K562 (cell line): ENCODE measurements at regions not wholly inside any gene's neighbourhood (a gene's known extent, or its start where the extent isn't known, plus 50 kb on each side); places are given as distances from the start of the nearest gene placed in this dataset.

Experiments
- ATAC-seq: fragments of 200-7000 bp; cut with Tn5 transposase; 3 replicates; pipeline ENCODE4 v1.9.1; 2020; ENCODE audit warnings: moderate library complexity
- BruUV-seq: library from RNA; stranded (reverse); fragments of 400-500 nt; replicated peaks from 2 replicates; lab custom pipeline; 2021; lab: Mats Ljungman, UMichigan
- CTCF ChIA-PET: fragments of 300-600 bp; formaldehyde crosslinking; extraction: SDS; loops from one replicate; lab custom pipeline; 2021; ENCODE audit warnings: low intra/inter-chr PET ratio; lab: Yijun Ruan, JAX
- POLR2A ChIA-PET: fragments of 300-600, 350-650 bp; sonication (Branson Sonifier 250); formaldehyde crosslinking; extraction: SDS; loops from one replicate; lab custom pipeline; 2021; ENCODE audit warnings: antibody characterized with exemption, inconsistent platforms; lab: Yijun Ruan, JAX
- DNase-seq, 4 experiments: peaks; one replicate each; pipeline versions ENCODE4 v3.0.0 to v3.0.0-alpha.2; 2011 to 2018; ENCODE audit warnings: low spot score in 3 of 4, mixed read lengths in 3 of 4; ENCODE audit errors: extremely low read depth in 1 of 4
- FAIRE-seq: peaks from 2 replicates; lab custom pipeline; 2011; peaks lifted over from hg19 to GRCh38; lab: Jason Lieb, UNC
- H2AFZ ChIP-seq: 2 replicates; pipeline ENCODE4 v1.6.0; 2011; ENCODE audit warnings: low read depth, low read length, control low read depth, inconsistent platforms
- H3K27ac ChIP-seq: fragments of 200-600 bp; 3 replicates; pipeline ENCODE4 v1.8.0; 2011; ENCODE audit warnings: low read depth, mild to moderate bottlenecking, control low read depth, inconsistent platforms, low read length, moderate library complexity, mixed read lengths; ENCODE audit errors: extremely low read depth
- H3K27me3 ChIP-seq, 2 experiments: fragments of 300-600 bp in 1 of 2; 2 replicates in 1 of 2; 3 replicates in 1 of 2; pipeline versions ENCODE4 v1.6.0 to v1.8.0; 2011; ENCODE audit warnings: inconsistent platforms in 2 of 2, low read length in 2 of 2, mild to moderate bottlenecking in 1 of 2, mixed read lengths in 1 of 2, moderate library complexity in 1 of 2; ENCODE audit not compliant: control insufficient read depth in 2 of 2, insufficient read depth in 2 of 2
- H3K36me3 ChIP-seq: fragments of 300-600 bp; 3 replicates; pipeline ENCODE4 v1.8.0; 2011; ENCODE audit warnings: mild to moderate bottlenecking, low read length, inconsistent platforms; ENCODE audit not compliant: control insufficient read depth, insufficient read depth
- H3K4me1 ChIP-seq, 2 experiments: fragments of 200-600 bp in 1 of 2; replicated peaks in 1 of 2; 2 replicates in 1 of 2; 3 replicates in 1 of 2; pipeline versions ENCODE4 v1.5.1 to v1.8.0; 2011; ENCODE audit warnings: inconsistent platforms in 2 of 2, low read length in 2 of 2, mild to moderate bottlenecking in 1 of 2, mixed read lengths in 1 of 2, moderate library complexity in 1 of 2; ENCODE audit not compliant: control insufficient read depth in 2 of 2, insufficient read depth in 2 of 2
- H3K4me2 ChIP-seq: 2 replicates; pipeline ENCODE4 v1.6.1; 2011; ENCODE audit warnings: low read length, control low read depth, inconsistent platforms, mixed read lengths; ENCODE audit not compliant: insufficient read depth
- H3K4me3 ChIP-seq: fragments of 200-600 bp; sonication (generic), shearing (Covaris generic); 2 replicates; pipeline ENCODE4 v1.5.1; 2016; ENCODE audit warnings: control low read depth, inconsistent platforms
- H3K79me2 ChIP-seq: fragments of 200-600 bp; 3 replicates; pipeline ENCODE4 v1.8.0; 2011; ENCODE audit warnings: low read length, inconsistent platforms; ENCODE audit not compliant: control insufficient read depth, insufficient read depth
- H3K9ac ChIP-seq, 2 experiments: 2 replicates each; pipeline versions ENCODE4 v1.6.0 to v1.6.1; 2011; ENCODE audit warnings: low read depth in 2 of 2, low read length in 2 of 2, control low read depth in 1 of 2, inconsistent platforms in 1 of 2, mild to moderate bottlenecking in 1 of 2, mixed read lengths in 1 of 2; ENCODE audit not compliant: insufficient read depth in 1 of 2
- H3K9me1 ChIP-seq: one replicate; pipeline ENCODE4 v1.6.0; 2011; ENCODE audit warnings: inconsistent platforms, mild to moderate bottlenecking, low read length, moderate library complexity; ENCODE audit not compliant: control insufficient read depth, insufficient read depth
- H3K9me3 ChIP-seq: replicated peaks from 2 replicates; pipeline ENCODE4 v1.5.1; 2011; ENCODE audit warnings: low read depth, low read length, inconsistent platforms; ENCODE audit not compliant: control insufficient read depth, insufficient read depth
- H4K20me1 ChIP-seq: replicated peaks from 2 replicates; pipeline ENCODE4 v1.6.1; 2011; ENCODE audit warnings: low read length, inconsistent platforms, mixed read lengths; ENCODE audit not compliant: control insufficient read depth, insufficient read depth
- CBFA2T3 ChIP-seq: fragments of 450-650 bp; IDR thresholded peaks from 2 replicates; pipeline ENCODE4 v1.6.1; 2017
- ESRRA ChIP-seq: fragments of 450-650 bp; IDR thresholded peaks from 2 replicates; pipeline ENCODE4 v1.6.1; 2014; ENCODE audit warnings: low read depth, mild to moderate bottlenecking, moderate library complexity, borderline replicate concordance
- JUNB ChIP-seq: fragments of 450-650 bp; formaldehyde crosslinking; conservative IDR thresholded peaks from 2 replicates; pipeline ENCODE4 v1.4.0; 2020; ENCODE audit warnings: mild to moderate bottlenecking
- SMAD3 ChIP-seq: fragments of 450-650 bp; formaldehyde crosslinking; conservative IDR thresholded peaks from 2 replicates; pipeline ENCODE4 v1.4.0; 2020; ENCODE audit warnings: mild to moderate bottlenecking
- TFAM ChIP-seq: fragments of 250-450 bp; sonication (Bioruptor Pico); conservative IDR thresholded peaks from 2 replicates; pipeline ENCODE4 v1.5.0; 2021; ENCODE audit warnings: mild to moderate bottlenecking, moderate library complexity
- XRCC5 ChIP-seq: fragments of 200-400 bp; formaldehyde crosslinking; IDR thresholded peaks from 2 replicates; pipeline ENCODE4 v1.6.1; 2017; ENCODE audit warnings: low read depth, mild to moderate bottlenecking, low read length
- ZNF217 ChIP-seq: sonication (generic); formaldehyde crosslinking; IDR thresholded peaks from 2 replicates; pipeline ENCODE4 v1.8.0; 2022; ENCODE audit warnings: mild to moderate bottlenecking, missing genetic modification reagents
- ZNF75A ChIP-seq: fragments of 450-650 bp; formaldehyde crosslinking; IDR thresholded peaks from 2 replicates; pipeline ENCODE4 v1.4.0; 2020; ENCODE audit warnings: mild to moderate bottlenecking
- WGBS: fragments of 100-300 bp; shearing (Covaris generic); methylation state at CpG from one replicate; pipeline ENCODE4 v1.1.6; 2016; ENCODE audit warnings: low coverage, mixed read lengths; ENCODE audit not compliant: insufficient coverage; ENCODE audit errors: missing lambda C conversion rate; 5-methylcytosine and 5-hydroxymethylcytosine counted together
- in situ Hi-C: fragments of 300-500 bp; cut with MboI; formaldehyde crosslinking; loops from 4 replicates; pipeline ENCODE4 v1.15.0; 2018; ENCODE audit warnings: inconsistent platforms, mixed read lengths
- intact Hi-C: fragments of 100-400 bp; cut with micrococcal nuclease; formaldehyde crosslinking; loops from 2 replicates; pipeline ENCODE4 v1.14.2; 2022
- TF ChIP-seq, protein P1 (sequence below): sonication (generic); formaldehyde crosslinking; IDR thresholded peaks from 2 replicates; pipeline ENCODE4 v1.8.0; 2022; ENCODE audit warnings: missing genetic modification reagents, mild to moderate bottlenecking, borderline replicate concordance
- TF ChIP-seq, protein P2 (sequence below), 2 experiments: IDR thresholded peaks; 2 replicates each; pipeline ENCODE4 v1.6.1; 2011; ENCODE audit warnings: borderline replicate concordance in 1 of 2, control low read depth in 1 of 2, low read depth in 1 of 2, low read length in 1 of 2, mild to moderate bottlenecking in 1 of 2, mixed read lengths in 1 of 2, moderate library complexity in 1 of 2; ENCODE audit not compliant: insufficient read depth in 1 of 2, insufficient read length in 1 of 2, poor library complexity in 1 of 2, severe bottlenecking in 1 of 2; ENCODE audit errors: extremely low read depth in 1 of 2
- TF ChIP-seq, protein P3 (sequence below): fragments of 450-650 bp; conservative IDR thresholded peaks from 2 replicates; pipeline ENCODE4 v1.6.1; 2016; ENCODE audit warnings: missing genetic modification characterization, low read depth, mild to moderate bottlenecking, missing compliant biosample characterization, moderate library complexity
- TF ChIP-seq, protein P4 (sequence below): fragments of 150-350 bp; conservative IDR thresholded peaks from 2 replicates; pipeline ENCODE4 v1.6.1; 2014; ENCODE audit warnings: low read length
- TF ChIP-seq, protein P5 (sequence below): sonication (generic); formaldehyde crosslinking; IDR thresholded peaks from 2 replicates; pipeline ENCODE4 v1.8.0; 2022; ENCODE audit warnings: mild to moderate bottlenecking, missing genetic modification reagents, borderline replicate concordance

DNA sequence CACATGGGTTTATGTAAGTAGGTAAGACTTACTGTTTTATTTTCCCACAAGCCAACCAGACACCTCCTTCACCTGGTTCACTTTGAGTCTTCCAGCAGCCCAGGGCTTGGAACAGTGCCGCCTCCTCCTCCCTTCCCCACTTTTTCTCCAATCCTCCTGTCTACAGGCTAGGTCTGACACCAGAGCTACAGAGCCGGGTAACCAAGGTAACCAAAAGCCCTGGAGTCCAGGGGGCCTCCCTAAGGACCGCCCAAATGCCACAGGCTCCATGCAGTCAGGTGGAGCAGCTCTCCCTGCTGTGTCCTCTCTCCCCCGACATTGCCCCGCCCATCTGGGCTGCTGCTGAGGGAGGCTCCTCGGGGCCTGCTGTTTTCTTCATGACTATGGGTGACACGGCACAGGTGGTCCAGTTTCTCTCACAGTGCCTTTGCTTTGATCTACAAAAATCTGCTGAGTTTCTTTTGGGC, 138.0 kb upstream of the EFNA5 start:
- Histone ChIP-seq H3K9me1 (no peaks in the 10 kb centered on the region), H3K36me3 (no peaks in the 10 kb centered on the region), H3K4me2 (no peak overlapping the region), H3K27me3 (no peaks in the 10 kb centered on the region), H3K9ac (no peak overlapping the region), H3K9me3 (no peaks in the 10 kb centered on the region)
- CTCF ChIA-PET, result no interaction called here
- intact Hi-C loops (no loop called here), in situ Hi-C loops (no loop called here)
- ATAC-seq, result no peak
- no peak for TF ChIP-seq ZNF75A (CRISPR knock-in tag)
- TF ChIP-seq SMAD3 (CRISPR knock-in tag), result no peak
- no peak for TF ChIP-seq TFAM (CRISPR knock-in tag)
- TF ChIP-seq, protein P1, sequence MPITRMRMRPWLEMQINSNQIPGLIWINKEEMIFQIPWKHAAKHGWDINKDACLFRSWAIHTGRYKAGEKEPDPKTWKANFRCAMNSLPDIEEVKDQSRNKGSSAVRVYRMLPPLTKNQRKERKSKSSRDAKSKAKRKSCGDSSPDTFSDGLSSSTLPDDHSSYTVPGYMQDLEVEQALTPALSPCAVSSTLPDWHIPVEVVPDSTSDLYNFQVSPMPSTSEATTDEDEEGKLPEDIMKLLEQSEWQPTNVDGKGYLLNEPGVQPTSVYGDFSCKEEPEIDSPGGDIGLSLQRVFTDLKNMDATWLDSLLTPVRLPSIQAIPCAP (CRISPR knock-in tag), result no peak
- TF ChIP-seq, protein P2, sequence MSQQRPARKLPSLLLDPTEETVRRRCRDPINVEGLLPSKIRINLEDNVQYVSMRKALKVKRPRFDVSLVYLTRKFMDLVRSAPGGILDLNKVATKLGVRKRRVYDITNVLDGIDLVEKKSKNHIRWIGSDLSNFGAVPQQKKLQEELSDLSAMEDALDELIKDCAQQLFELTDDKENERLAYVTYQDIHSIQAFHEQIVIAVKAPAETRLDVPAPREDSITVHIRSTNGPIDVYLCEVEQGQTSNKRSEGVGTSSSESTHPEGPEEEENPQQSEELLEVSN (IDR thresholded peaks at IDR 0.05; ENCODE audit: borderline replicate concordance in 1 of 2, extremely low read depth in 1 of 2, insufficient read depth in 1 of 2, insufficient read length in 1 of 2, low read depth in 1 of 2, low read length in 1 of 2, poor library complexity in 1 of 2, severe bottlenecking in 1 of 2), result no peak
- TF ChIP-seq, protein P3, sequence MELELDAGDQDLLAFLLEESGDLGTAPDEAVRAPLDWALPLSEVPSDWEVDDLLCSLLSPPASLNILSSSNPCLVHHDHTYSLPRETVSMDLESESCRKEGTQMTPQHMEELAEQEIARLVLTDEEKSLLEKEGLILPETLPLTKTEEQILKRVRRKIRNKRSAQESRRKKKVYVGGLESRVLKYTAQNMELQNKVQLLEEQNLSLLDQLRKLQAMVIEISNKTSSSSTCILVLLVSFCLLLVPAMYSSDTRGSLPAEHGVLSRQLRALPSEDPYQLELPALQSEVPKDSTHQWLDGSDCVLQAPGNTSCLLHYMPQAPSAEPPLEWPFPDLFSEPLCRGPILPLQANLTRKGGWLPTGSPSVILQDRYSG (tag), result no peak
- no peak for TF ChIP-seq ESRRA
- TF ChIP-seq CBFA2T3, result no peak
- TF ChIP-seq, protein P4, sequence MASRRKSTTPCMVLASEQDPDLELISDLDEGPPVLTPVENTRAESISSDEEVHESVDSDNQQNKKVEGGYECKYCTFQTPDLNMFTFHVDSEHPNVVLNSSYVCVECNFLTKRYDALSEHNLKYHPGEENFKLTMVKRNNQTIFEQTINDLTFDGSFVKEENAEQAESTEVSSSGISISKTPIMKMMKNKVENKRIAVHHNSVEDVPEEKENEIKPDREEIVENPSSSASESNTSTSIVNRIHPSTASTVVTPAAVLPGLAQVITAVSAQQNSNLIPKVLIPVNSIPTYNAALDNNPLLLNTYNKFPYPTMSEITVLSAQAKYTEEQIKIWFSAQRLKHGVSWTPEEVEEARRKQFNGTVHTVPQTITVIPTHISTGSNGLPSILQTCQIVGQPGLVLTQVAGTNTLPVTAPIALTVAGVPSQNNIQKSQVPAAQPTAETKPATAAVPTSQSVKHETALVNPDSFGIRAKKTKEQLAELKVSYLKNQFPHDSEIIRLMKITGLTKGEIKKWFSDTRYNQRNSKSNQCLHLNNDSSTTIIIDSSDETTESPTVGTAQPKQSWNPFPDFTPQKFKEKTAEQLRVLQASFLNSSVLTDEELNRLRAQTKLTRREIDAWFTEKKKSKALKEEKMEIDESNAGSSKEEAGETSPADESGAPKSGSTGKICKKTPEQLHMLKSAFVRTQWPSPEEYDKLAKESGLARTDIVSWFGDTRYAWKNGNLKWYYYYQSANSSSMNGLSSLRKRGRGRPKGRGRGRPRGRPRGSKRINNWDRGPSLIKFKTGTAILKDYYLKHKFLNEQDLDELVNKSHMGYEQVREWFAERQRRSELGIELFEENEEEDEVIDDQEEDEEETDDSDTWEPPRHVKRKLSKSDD, result no peak
- TF ChIP-seq JUNB (CRISPR knock-in tag), result no peak
- no peak for TF ChIP-seq ZNF217 (CRISPR knock-in tag)
- TF ChIP-seq XRCC5, result no peak
- TF ChIP-seq, protein P5, sequence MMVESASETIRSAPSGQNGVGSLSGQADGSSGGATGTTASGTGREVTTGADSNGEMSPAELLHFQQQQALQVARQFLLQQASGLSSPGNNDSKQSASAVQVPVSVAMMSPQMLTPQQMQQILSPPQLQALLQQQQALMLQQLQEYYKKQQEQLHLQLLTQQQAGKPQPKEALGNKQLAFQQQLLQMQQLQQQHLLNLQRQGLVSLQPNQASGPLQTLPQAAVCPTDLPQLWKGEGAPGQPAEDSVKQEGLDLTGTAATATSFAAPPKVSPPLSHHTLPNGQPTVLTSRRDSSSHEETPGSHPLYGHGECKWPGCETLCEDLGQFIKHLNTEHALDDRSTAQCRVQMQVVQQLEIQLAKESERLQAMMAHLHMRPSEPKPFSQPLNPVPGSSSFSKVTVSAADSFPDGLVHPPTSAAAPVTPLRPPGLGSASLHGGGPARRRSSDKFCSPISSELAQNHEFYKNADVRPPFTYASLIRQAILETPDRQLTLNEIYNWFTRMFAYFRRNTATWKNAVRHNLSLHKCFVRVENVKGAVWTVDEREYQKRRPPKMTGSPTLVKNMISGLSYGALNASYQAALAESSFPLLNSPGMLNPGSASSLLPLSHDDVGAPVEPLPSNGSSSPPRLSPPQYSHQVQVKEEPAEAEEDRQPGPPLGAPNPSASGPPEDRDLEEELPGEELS, result no peak
- TF ChIP-seq, all 486 proteins: peak for 0
- Histone ChIP-seq H4K20me1 (no peaks in the 10 kb centered on the region), H3K79me2 (no peaks in the 10 kb centered on the region), H3K27ac (no peak overlapping the region), H3K4me1 (no peaks in the 10 kb centered on the region), H2AFZ (no peak overlapping the region), H3K4me3 (no peak overlapping the region)
- FAIRE-seq, result no peak
- DNase-seq, result no peak
- 0% methylated on average over 7 of the region's 7 CpGs for WGBS
- no TSS peak for BruUV-seq
- POLR2A ChIA-PET, result no interaction called here
